ENCODE measurements at regions not wholly inside any gene's neighbourhood (a gene's known extent, or its start where the extent isn't known, plus 50 kb on each side); places are given as distances from the start of the nearest gene placed in this dataset.

- TF ChIP-seq CTCF (IDR thresholded peaks at IDR 0.05): no peak
- no peak for ATAC-seq
- peaks cover 2% of the 10 kb centered on the region for H3K9me3 Mint-ChIP-seq
- intact Hi-C loops (cut with micrococcal nuclease): no loop called here
- ChIA-PET POLR2A (no interaction called here), CTCF (interaction anchor here (1.0 kb wide), 1 partner anchor 8 kb away, joined by 3 read pairs; no protein-coding TSS in a partner anchor)
- peaks cover 33% of the 10 kb centered on the region for H3K4me1 Mint-ChIP-seq (ENCODE audit: low read depth)
- DNase-seq: no peak
- no peak overlapping the region for H3K4me3 Mint-ChIP-seq
- H3K36me3 Mint-ChIP-seq (ENCODE audit: low read depth): no peaks in the 10 kb centered on the region
- H3K27me3 Mint-ChIP-seq: no peaks in the 10 kb centered on the region
- no peak overlapping the region for H3K27ac Mint-ChIP-seq
Observed at GRCh38 chr11:128240546-128240945, 346.8 kb downstream of the ETS1 start.

GRCh38 chr11:128239306-128239705, 348.1 kb downstream of the ETS1 start:
- peak overlapping the region; percentile 91 for H3K27ac Mint-ChIP-seq
- ChIA-PET CTCF (interaction anchor here (0.6 to 1.0 kb wide), 2 partner anchors 41 to 158 kb away, joined by 3 read pairs; no protein-coding TSS in a partner anchor), POLR2A (interaction anchor here (1.4 kb wide), 1 partner anchor 49 kb away, joined by 8 read pairs; no protein-coding TSS in a partner anchor)
- no peak for TF ChIP-seq CTCF (IDR thresholded peaks at IDR 0.05)
- no peaks in the 10 kb centered on the region for H3K36me3 Mint-ChIP-seq (ENCODE audit: low read depth)
- peak; percentile 50 for ATAC-seq
- no peaks in the 10 kb centered on the region for H3K27me3 Mint-ChIP-seq
- intact Hi-C loops (cut with micrococcal nuclease): no loop called here
- H3K9me3 Mint-ChIP-seq: peaks cover 2% of the 10 kb centered on the region
- peak; percentile 22 for DNase-seq
- peaks cover 36% of the 10 kb centered on the region for H3K4me1 Mint-ChIP-seq (ENCODE audit: low read depth)
- peak overlapping the region; percentile 63 for H3K4me3 Mint-ChIP-seq

- no peaks in the 10 kb centered on the region for H3K27me3 Mint-ChIP-seq
- ChIA-PET POLR2A (interaction anchor here (0.6 to 1.4 kb wide), 4 partner anchors 12 to 268 kb away, joined by 3 to 8 read pairs (median 4); no protein-coding TSS in a partner anchor), CTCF (interaction anchor here (0.6 to 2.4 kb wide), 4 partner anchors 40 to 392 kb away, joined by 3 to 9 read pairs (median 4); no protein-coding TSS in a partner anchor)
Observed at GRCh38 chr11:128238521-128239265, 348.7 kb downstream of the ETS1 start.

GRCh38 chr11:128236506-128237498, 350.6 kb downstream of the ETS1 start:
- ATAC-seq (no peak), DNase-seq (no peak)
- peaks cover 8% of the 10 kb centered on the region for H3K9me3 Mint-ChIP-seq
- no peak for TF ChIP-seq CTCF (IDR thresholded peaks at IDR 0.05)
- H3K4me1 Mint-ChIP-seq (ENCODE audit: low read depth): peaks cover 54% of the 10 kb centered on the region
- no peaks in the 10 kb centered on the region for H3K27me3 Mint-ChIP-seq
- H3K4me3 Mint-ChIP-seq: no peak overlapping the region
- intact Hi-C loops (cut with micrococcal nuclease): no loop called here
- POLR2A ChIA-PET: interaction anchor here (1.0 to 1.4 kb wide), 2 partner anchors 48 to 270 kb away, joined by 3 to 4 read pairs; no protein-coding TSS in a partner anchor
- H3K36me3 Mint-ChIP-seq (ENCODE audit: low read depth): peaks cover 5% of the 10 kb centered on the region
- H3K27ac Mint-ChIP-seq: peak overlapping the region; percentile 13
- CTCF ChIA-PET: interaction anchor here (0.6 to 2.4 kb wide), 6 partner anchors 46 to 394 kb away, joined by 3 to 9 read pairs (median 3); no protein-coding TSS in a partner anchor

More at GRCh38 chr11:128238521-128239265, 348.7 kb downstream of the ETS1 start:
- TF ChIP-seq CTCF (IDR thresholded peaks at IDR 0.05): no peak
- DNase-seq (no peak), ATAC-seq (peak; percentile 93)
- Mint-ChIP-seq H3K36me3 (ENCODE audit: low read depth) (no peaks in the 10 kb centered on the region), H3K4me1 (ENCODE audit: low read depth) (peaks cover 38% of the 10 kb centered on the region), H3K4me3 (peak overlapping the region; percentile 63), H3K27ac (peak overlapping the region; percentile 91), H3K9me3 (peaks cover 2% of the 10 kb centered on the region)
- intact Hi-C loops (cut with micrococcal nuclease): no loop called here
